ENCODE measurements at regions not wholly inside any gene's neighbourhood (a gene's known extent, or its start where the extent isn't known, plus 50 kb on each side); places are given as distances from the start of the nearest gene placed in this dataset.

GRCh38 chr20:54416770-54417169 is 58.6 kb upstream of the DOK5 start:
- no peak overlapping the region for H2BK120ac ChIP-seq (replicated peaks; ENCODE audit: low read depth, low read length)
- no peaks in the 10 kb centered on the region for H3K23me2 ChIP-seq (ENCODE audit: low read depth, low read length)
- H3K4ac ChIP-seq (replicated peaks; ENCODE audit: insufficient read length, low read depth, low read length) = no peak overlapping the region
- no peak overlapping the region for H4K5ac ChIP-seq (ENCODE audit: insufficient read length, low read depth, low read length)
- no peak overlapping the region for H3K18ac ChIP-seq (ENCODE audit: extremely low read depth, low read length)
- H3K9me3 ChIP-seq (ENCODE audit: insufficient read depth in 2 of 2, low read depth in 1 of 2, low read length in 1 of 2) = no peaks in the 10 kb centered on the region
- no peaks in the 10 kb centered on the region for H4K20me1 ChIP-seq (replicated peaks in 1 of 2; ENCODE audit: control insufficient read depth in 1 of 2, insufficient read depth in 2 of 2, low read length in 2 of 2)
- FAIRE-seq (no peak), DNase-seq (ENCODE audit: low read depth in 1 of 2, low spot score in 2 of 2) (no peak)
- no peak overlapping the region for H3K56ac ChIP-seq (replicated peaks; ENCODE audit: insufficient read length, low read depth, low read length)
- H2AFZ ChIP-seq (ENCODE audit: low read length) = peak overlapping the region; percentile 91; the same call in 1 of the 2 replicates
- no peak overlapping the region for H3K9ac ChIP-seq (replicated peaks in 1 of 4; ENCODE audit: extremely low read depth in 1 of 4, low read depth in 3 of 4, low read length in 3 of 4)
- no peak overlapping the region for H2BK5ac ChIP-seq (ENCODE audit: low read depth, low read length)
- H4K91ac ChIP-seq (replicated peaks; ENCODE audit: insufficient read length, low read length) = no peak overlapping the region
- WGBS, 2 experiments (ENCODE audit: extremely low coverage in 1 of 2, insufficient coverage in 1 of 2, insufficient read length in 1 of 2, insufficient replicate concordance in 2 of 2, low coverage in 1 of 2, low lambda C conversion rate in 2 of 2, missing lambda C conversion rate in 1 of 2) = 85% methylated on average over 4 of the region's 4 CpGs; no CpG with 5 or more reads in 1 of the 2 experiments
- H2AK5ac ChIP-seq (ENCODE audit: low read depth, low read length) = no peak overlapping the region
- CTCF ChIA-PET (ENCODE audit: partially characterized antibody) = no interaction called here
- no peaks in the 10 kb centered on the region for H3K79me2 ChIP-seq (ENCODE audit: control insufficient read depth in 1 of 2, insufficient read depth in 2 of 2, low read length in 2 of 2)
- H3K4me3 ChIP-seq (ENCODE audit: extremely low read depth in 1 of 4, insufficient read depth in 2 of 4, low read depth in 3 of 4, low read length in 4 of 4) = no peak overlapping the region
- no peak overlapping the region for H2BK15ac ChIP-seq (ENCODE audit: low read length)
- H3K4me2 ChIP-seq (ENCODE audit: insufficient read depth in 1 of 2, low read depth in 2 of 2, low read length in 2 of 2) = no peak overlapping the region
- H3K27ac ChIP-seq (ENCODE audit: low read depth, low read length) = no peak overlapping the region
- no peak overlapping the region for H4K8ac ChIP-seq (ENCODE audit: extremely low read depth, insufficient read depth, low read length)
- no peaks in the 10 kb centered on the region for H3K36me3 ChIP-seq (ENCODE audit: control insufficient read depth in 2 of 4, insufficient read depth in 4 of 4, low read length in 3 of 4)
- H3K4me1 ChIP-seq (replicated peaks in 1 of 4; ENCODE audit: control insufficient read depth in 3 of 4, insufficient read depth in 4 of 4, low read length in 3 of 4) = no peaks in the 10 kb centered on the region
- H2BK12ac ChIP-seq (ENCODE audit: low read depth, low read length) = no peak overlapping the region
- H3K23ac ChIP-seq (ENCODE audit: insufficient read length) = no peak overlapping the region
- no peaks in the 10 kb centered on the region for H3K79me1 ChIP-seq (ENCODE audit: low read depth, low read length)
- no peak overlapping the region for H2BK20ac ChIP-seq (ENCODE audit: low read length)
- POLR2A ChIA-PET (ENCODE audit: partially characterized antibody) = no interaction called here
- no peaks in the 10 kb centered on the region for H3K27me3 ChIP-seq (replicated peaks in 1 of 4; ENCODE audit: control insufficient read depth in 3 of 4, extremely low read depth in 1 of 4, insufficient read depth in 3 of 4, low read length in 3 of 4)
- H3K14ac ChIP-seq (ENCODE audit: insufficient read length) = no peak overlapping the region
- TF ChIP-seq USF2 (IDR thresholded peaks at IDR 0.05; ENCODE audit: low read length) (no peak), SP4 (IDR thresholded peaks at IDR 0.05; ENCODE audit: low read length) (no peak), KDM5A (IDR thresholded peaks at IDR 0.05; ENCODE audit: low read length) (no peak), SUZ12 (IDR thresholded peaks at IDR 0.05; ENCODE audit: low read length) (no peak), CREB1 (IDR thresholded peaks at IDR 0.05) (no peak), CBX8 (IDR thresholded peaks at IDR 0.05; ENCODE audit: borderline replicate concordance, low read depth, low read length) (no peak), MAFK (IDR thresholded peaks at IDR 0.05; ENCODE audit: low read depth, low read length) (no peak), RFX5 (IDR thresholded peaks at IDR 0.05; ENCODE audit: borderline replicate concordance, low read depth, low read length) (no peak), E2F6 (IDR thresholded peaks at IDR 0.05) (no peak), ATF2 (IDR thresholded peaks at IDR 0.05; ENCODE audit: low read length) (no peak), SIX5 (IDR thresholded peaks at IDR 0.05; ENCODE audit: low read depth, low read length) (no peak), HDAC6 (IDR thresholded peaks at IDR 0.05; ENCODE audit: low read depth, low read length) (no peak), POLR2A (IDR thresholded peaks at IDR 0.05; ENCODE audit: control extremely low read depth in 1 of 2, low read depth in 2 of 2, low read length in 2 of 2) (no peak)

Measured in H1 (cell line).